Mammary epithelial cell (primary cell): ENCODE measurements at regions not wholly inside any gene's neighbourhood (a gene's known extent, or its start where the extent isn't known, plus 50 kb on each side); places are given as distances from the start of the nearest gene placed in this dataset.

Experiments used
- CTCF ChIP-seq, 2 donors: IDR thresholded peaks in 1 of 2; conservative IDR thresholded peaks in 1 of 2; 2 replicates each; pipeline ENCODE4 v1.5.1; 2011 to 2012; ENCODE audit warnings: inconsistent platforms in 2 of 2, low read length in 2 of 2, mild to moderate bottlenecking in 2 of 2, control low read depth in 1 of 2, low read depth in 1 of 2; ENCODE audit not compliant: insufficient read depth in 1 of 2; ENCODE audit errors: extremely low read depth in 1 of 2
- EZH2 ChIP-seq: IDR thresholded peaks from 2 replicates; pipeline ENCODE4 v1.6.1; 2012; ENCODE audit warnings: low read length, inconsistent platforms, borderline replicate concordance

- no peak for TF ChIP-seq CTCF (conservative IDR thresholded peaks at IDR 0.05 in 1 of 2, IDR thresholded peaks at IDR 0.05 in 1 of 2; ENCODE audit: extremely low read depth in 1 of 2, insufficient read depth in 1 of 2, low read depth in 1 of 2, low read length in 2 of 2)
- no peak for TF ChIP-seq EZH2
Observed at GRCh38 chr6:169895926-169896761, 144.7 kb downstream of the ERMARD start.
